ENCODE measurements at regions not wholly inside any gene's neighbourhood (a gene's known extent, or its start where the extent isn't known, plus 50 kb on each side); places are given as distances from the start of the nearest gene placed in this dataset.
"Not testable (repeated sequence)": the region's sequence is repeated elsewhere in the genome, so short reads cannot be mapped to it uniquely, and the experiment has no call there.

DNA sequence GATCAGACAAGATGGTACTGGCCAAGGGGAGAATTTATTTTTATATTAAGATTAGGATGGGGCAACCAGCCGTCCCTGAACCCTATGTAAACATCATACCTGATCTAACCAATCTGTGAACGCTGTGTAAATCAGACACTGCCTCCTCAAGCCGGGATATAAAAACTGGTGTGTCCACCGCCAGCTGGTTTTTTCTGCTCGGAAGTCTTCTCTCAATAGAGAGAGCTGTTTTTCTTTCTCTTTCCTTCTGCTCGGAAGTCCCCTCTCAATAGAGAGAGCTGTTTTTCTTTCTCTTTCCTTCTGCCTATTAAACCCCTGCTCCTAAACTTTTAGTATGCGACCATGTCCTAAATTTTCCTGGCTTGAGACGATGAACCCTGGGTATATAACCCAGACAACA, 615.5 kb upstream of the NUDT12 start:
- DNase-seq (ENCODE audit: extremely low read depth in 1 of 11, low read depth in 9 of 11, low spot score in 4 of 11), result no peak

DNA sequence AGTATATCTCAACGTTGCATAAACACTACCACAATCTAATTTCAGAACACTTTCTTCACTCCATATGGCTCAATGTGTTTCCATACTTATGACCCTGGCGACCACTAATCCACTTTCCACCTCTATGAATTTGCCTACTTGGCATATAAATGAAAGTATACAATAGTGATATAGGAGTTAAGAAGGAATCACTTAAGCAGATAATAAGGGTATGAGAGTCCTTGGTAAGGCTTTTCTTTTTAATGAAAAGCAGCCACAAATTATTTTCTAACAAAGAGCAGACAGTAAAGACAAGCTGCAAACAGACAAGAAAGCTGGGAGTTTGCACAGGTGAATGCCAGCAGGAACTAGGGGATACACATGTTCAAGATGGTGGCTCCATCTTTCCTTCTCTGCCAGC, 615.1 kb upstream of the NUDT12 start:
- no peak for DNase-seq (ENCODE audit: extremely low read depth in 1 of 11, low read depth in 9 of 11, low spot score in 4 of 11)

DNA sequence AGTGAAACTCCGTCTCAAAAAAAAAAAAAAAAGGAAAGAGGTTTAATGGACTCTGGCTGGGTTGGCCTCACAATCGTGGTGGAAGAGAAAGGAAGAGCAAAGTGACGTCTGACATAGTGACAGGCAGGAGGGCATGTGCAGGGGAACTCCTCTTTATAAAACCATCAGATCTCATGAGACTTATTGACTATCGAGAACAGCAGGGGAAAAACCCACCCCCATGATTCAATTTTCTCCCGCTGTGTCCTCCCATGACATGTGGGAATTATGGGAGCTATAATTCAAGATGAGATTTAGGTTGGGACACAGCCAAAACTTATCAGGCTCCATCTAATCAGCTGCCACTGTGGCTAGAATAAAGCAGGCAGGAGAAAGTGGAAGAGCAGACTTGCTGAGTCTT, 610.4 kb upstream of the NUDT12 start:
- DNase-seq (ENCODE audit: extremely low read depth in 1 of 11, low read depth in 9 of 11, low spot score in 4 of 11), result no peak

DNA sequence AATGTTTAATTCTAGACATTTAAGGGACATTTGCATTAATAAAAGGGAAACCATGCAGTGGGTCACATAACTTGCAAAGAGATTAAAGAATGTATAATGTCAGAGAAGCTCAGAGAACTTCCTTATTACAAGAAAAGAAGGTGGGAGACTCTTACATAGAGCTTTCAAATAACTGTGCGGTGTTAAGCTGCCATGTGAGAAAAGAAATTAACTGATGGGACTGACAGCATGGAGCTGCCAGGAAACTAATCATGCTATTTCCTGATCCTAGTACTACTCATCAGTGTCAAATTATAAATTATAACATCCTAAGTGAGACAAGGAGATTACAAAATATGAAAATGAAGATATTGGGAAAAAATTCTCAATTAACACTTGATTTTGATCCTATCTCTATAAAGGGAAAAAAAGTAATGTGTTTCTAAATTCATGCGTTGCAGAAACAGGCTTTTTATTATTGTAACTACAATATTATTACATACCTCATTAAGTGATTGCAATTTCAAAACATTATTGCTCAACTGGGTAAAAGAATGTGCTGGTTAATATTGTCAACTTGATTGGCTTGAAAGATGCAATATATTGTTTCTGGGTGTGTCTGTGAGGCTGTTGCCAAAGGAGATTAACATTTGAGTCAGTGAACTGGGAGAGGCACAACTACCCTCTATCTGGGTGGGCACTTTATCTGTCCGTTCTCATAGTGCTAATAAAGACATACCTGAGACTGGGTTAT, 609.5 kb upstream of the NUDT12 start:
- DNase-seq (ENCODE audit: extremely low read depth in 1 of 11, low read depth in 9 of 11, low spot score in 4 of 11), result no peak

DNA sequence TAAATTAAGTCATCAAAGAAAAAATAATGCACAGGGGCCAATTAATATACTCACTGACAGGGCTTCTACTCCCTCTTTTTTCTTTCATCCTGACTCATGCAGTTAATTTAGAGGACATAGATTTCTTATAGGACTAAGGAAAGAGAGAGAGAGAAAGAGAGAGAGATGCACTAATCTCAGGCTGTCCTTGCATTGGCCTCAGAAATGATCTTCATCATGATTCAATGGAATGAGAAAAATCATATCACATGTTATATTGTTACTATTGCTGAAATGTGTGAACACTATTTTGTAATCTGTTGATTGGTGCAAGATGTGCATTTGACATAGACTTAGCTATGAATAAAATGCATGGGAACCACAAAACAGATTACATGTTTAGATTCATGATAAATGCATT, 608.3 kb upstream of the NUDT12 start:
- DNase-seq (ENCODE audit: extremely low read depth in 1 of 11, low read depth in 9 of 11, low spot score in 4 of 11), result no peak

DNA sequence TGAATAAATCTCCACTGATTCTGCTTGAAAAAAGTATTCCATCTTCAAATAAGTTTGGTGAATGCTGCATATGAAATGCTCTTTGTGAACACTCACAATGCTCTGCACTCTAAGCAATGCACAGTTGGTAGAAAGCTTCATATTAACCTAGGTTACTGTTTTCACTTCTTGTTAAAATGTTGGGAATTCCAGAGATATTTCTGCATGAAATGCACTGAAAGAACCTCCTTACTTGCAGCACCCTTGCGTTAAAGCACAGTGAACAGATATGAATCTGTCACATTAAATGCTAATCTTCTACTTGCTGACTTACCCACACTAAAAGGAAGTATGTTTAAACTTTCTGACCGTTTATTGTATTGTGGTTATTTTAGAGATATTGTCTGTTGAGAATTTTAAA, 584.1 kb upstream of the NUDT12 start:
- DNase-seq (ENCODE audit: extremely low read depth in 1 of 11, low read depth in 9 of 11, low spot score in 4 of 11), result no peak

DNA sequence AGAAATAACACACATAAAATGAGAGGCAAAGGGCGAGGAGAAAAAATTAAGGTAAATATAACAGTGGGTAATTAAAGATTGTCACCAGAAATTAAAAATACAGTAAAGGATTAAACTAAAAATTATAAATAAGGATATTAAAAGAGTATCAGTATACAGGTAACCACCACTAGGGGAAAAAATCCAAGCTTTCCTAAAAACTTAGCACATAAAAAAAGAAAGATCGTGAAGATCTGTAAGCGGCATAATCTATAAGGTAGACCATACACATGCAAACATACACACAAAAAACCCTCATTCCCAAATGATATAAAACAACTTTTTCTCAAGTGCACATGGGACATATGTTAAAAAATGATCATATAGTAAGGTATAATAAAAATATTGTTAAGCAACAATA, 577.3 kb upstream of the NUDT12 start:
- no peak for DNase-seq (ENCODE audit: extremely low read depth in 1 of 11, low read depth in 9 of 11, low spot score in 4 of 11)

DNA sequence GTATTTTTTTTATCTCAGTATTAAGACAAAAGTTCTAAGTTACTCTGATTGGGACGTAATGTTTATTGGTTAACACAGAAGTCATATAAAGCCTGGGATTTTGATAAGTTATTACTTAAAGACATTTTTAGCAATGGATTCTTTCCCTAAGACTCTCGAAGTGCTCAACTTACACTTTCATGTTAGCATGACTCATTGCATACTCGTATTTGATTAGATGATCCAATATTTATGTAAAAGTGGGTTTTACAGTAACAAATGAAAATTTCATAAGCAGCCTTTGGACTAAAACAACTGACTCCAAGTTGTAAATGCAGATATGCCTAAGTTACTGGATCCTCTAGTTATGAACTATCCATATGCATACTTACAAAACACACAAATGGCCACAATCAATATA, 567.7 kb upstream of the NUDT12 start:
- DNase-seq (ENCODE audit: extremely low read depth in 1 of 11, low read depth in 9 of 11, low spot score in 4 of 11), result no peak

DNA sequence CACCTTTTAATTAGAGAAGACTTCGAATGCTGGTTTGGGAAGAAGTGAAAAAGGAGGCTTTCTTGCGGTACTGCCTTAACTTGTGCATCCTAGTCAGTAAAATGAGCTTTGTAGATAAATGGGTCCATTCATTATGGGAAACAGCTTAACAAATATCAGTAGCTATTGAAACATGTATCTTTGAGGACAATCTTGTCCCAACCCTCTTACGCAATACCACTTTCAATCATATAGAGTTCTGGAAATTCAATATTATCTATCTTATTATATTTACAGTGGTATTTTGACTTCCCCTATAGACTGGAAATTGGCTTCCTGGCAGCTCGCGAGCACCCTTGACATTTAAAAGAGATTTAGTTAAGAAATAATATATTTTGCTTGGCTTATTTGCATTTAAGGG, 565.8 kb upstream of the NUDT12 start:
- DNase-seq (ENCODE audit: extremely low read depth in 1 of 11, low read depth in 9 of 11, low spot score in 4 of 11), result no peak

DNA sequence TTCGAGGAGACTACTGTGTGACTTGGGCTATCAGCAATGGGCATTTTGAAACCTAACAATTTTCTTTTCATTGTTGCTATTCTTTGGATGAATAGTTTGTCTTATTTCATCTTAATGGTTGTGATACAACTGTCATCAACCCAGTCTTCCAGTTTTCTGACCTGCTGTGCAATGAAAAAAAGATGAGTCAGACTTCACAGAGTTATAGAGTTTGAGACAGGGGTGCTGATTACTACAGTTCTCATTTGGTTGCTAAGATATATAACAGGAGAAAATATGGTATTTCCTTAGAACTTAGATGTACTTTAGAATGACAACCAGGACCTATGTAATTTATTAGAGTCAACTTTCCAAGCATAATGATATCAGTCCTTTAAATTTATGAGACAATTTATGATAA, 564.4 kb upstream of the NUDT12 start:
- DNase-seq (ENCODE audit: extremely low read depth in 1 of 11, low read depth in 9 of 11, low spot score in 4 of 11), result no peak

DNA sequence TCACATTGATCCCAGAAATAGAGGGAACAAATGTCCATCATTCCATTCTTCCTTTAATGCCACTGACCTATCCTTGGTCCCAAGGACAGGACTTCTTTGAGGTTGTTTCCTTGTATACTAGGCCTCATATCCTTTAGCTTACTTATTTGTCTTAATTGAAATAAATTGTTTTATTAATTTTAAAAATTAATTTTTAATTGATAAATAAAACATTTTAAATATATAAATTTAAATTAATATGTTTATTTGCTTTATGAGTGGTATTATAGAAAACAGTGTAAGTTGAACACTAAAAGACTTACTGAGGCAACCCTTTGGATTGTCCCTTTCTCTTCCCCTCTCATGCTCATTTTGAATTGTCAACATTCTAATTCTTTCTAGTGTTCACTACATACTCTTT, 556.9 kb upstream of the NUDT12 start:
- DNase-seq (ENCODE audit: extremely low read depth in 1 of 11, low read depth in 9 of 11, low spot score in 4 of 11), result no peak

DNA sequence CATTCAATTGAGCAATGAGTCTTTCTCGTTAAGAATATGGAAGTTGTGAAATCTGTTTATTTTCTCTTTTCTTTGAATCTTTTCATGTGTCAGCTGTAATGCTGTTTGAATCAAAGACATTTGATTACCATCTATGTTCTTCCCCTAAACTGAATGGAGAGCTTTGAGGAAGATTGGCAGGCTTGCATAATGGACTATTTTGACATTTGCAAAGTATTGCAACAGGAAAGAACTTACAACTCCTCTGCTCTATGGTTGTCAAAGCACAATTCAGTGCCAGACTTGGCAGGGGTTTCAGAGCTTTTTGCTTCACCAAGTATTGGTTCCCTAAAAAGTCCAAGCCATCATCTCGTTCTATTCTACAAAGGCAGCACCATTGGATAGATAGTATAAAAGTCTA, 549.0 kb upstream of the NUDT12 start:
- DNase-seq (ENCODE audit: extremely low read depth in 1 of 11, low read depth in 9 of 11, low spot score in 4 of 11), result no peak

DNA sequence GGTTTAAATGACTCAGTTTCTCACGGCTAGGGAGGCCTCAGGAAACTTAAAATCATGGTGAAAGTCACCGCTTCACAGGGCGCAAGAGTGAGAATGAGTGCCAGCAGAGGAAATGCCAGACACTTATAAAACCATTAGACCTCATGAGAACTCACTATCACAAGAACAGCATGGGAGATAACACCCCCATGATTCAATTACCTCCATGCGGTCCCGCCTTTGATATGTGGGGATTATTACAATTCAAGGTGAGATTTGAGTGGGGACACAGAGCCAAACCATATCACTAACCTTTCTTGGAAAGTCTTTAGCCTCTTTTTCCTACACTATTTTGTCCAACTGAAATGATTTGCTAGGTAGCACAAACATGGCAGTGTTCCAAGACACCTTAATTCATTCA, 533.9 kb upstream of the NUDT12 start:
- no peak for DNase-seq (ENCODE audit: extremely low read depth in 1 of 11, low read depth in 9 of 11, low spot score in 4 of 11)

DNA sequence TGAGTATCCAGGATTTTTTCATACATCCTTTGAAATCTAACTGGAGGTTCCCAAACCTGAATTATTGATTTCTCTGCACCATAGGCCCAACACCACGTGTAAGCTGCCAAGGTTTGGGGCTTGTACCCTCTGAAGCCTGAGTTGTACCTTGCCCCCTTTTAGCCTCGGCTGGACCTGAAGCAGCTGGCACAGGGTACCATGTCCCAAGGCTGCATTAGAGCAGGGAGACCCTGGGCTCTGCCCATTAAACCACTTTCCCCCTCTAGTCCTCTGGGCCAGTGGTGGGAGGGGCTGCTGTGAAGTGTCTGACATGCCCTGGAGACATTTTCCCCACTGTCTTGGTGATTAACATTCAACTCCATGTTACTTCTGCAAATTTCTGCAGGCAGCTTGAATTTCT, 532.9 kb upstream of the NUDT12 start:
- DNase-seq (ENCODE audit: extremely low read depth in 1 of 11, low read depth in 9 of 11, low spot score in 4 of 11), result no peak

DNA sequence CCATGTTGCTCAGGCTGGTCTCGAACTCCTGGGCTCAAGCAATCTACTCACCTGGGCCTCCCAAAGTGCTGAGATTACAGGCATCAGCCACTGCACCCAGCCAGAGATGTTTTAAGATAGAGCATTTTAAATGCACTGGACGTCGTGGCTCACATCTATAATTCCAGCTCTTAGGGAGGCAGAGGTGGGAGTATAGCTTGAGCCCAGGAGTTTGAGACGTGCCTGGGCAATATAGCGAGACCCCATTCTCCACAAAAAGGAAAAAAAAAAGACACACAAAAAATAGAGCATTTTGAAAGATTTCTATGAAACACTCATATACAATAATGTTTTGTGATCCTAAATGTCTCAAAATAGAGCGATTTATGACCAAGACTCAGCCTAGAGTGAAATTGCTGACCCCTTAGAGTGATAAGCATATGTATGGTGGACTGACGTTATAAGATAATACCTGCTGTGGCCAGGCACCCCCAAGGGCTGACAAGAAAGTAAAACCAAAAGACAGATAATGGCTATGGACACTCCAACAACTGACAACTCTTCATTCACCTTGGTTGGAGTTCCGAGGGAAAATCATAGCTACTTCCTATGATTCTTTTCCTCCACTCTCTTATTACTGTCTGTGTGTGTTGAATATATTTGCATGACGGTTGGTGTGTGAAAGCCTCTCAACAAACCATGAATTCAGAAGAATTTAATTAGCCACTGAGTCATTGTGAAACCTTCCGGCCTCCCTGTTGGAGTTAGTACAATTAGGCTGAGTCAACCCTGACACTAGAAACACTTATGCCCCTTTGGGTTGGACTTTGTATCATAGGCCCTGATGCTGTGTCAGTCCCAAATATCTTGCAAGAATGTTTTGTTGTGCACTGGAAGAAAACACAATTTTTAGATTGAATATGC, 526.5 kb upstream of the NUDT12 start:
- no peak for DNase-seq (ENCODE audit: extremely low read depth in 1 of 11, low read depth in 9 of 11, low spot score in 4 of 11)

DNA sequence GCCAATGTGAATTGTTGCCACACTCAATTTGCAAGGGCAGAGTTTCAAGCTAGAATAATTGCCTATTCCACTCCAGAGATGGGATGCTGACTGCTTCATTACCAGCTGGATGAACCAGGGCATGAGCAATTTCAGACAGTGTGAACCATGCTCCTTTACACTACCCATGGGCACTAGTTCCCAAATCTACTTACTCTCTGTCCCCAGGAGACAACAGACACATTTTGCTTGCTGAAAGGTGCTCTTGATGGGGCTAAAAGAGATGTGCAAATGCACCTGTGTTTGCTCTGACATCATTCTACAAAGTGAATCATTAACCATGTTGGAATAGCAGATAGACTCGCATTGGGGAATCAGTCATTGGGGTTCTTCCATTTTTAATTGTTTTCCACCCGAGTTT, 522.3 kb upstream of the NUDT12 start:
- DNase-seq (ENCODE audit: extremely low read depth in 1 of 11, low read depth in 9 of 11, low spot score in 4 of 11), result no peak

DNA sequence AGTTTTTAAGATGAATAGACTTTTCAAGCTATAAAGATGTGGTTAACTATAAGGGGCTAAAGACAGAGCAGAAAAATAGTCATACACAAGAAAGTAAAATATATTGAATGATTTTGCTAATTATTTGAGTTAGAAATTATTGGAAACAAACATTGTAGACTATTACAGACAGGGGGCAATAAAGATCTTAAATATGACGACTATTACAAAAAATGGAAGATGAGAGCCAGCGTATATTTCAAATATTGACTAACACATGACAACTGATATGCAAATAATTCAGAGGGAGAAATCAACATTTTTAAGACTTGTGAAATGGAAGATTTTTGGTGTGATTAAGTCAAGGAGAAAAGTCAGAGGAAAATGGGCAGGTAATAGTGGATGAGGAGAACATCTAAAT, 520.2 kb upstream of the NUDT12 start:
- DNase-seq (ENCODE audit: extremely low read depth in 1 of 11, low read depth in 9 of 11, low spot score in 4 of 11), result no peak

DNA sequence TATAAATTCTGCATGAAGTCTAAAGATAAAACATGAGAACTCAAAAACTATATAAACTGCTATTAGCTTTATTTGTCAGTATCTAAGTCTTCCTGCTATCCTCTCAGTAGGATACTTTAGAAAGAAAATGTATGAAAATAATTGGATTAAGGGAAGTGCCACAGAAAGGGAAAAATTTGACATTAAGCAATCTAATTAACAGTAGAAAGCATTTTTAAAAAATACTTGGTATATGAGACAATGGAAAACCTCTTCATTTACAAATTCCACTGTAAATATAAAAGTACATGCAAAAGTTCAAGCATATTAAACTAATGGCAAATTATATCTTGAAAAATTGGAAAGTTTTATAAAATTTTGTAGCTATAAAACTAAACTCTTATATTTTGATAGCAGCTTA, 518.6 kb upstream of the NUDT12 start:
- no peak for DNase-seq (ENCODE audit: extremely low read depth in 1 of 11, low read depth in 9 of 11, low spot score in 4 of 11)

DNA sequence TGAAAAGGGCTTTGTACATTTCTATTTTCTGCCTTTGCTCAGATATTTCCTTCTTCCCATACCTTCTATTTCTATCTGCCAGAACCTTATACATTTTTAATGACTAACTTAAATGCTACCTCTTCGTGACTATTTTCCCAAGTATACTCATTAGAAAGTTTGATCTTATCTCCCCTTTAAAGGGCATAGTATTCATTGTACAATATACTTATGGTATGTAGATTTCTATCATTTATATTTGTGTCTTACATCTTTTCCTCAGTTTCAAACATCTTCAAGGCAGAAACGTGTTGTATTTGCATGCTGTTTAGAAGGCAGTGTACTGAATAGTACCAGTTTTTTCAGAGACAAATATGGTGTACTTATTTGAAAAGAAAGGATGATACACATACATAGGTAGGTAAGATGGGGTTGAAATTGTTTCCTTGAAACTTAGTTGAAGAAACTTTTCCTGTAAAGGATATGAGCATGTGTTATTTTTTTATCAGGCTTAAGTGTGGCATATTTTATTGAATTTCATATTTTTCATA, 518.1 kb upstream of the NUDT12 start:
- DNase-seq (ENCODE audit: extremely low read depth in 1 of 11, low read depth in 9 of 11, low spot score in 4 of 11), result no peak

DNA sequence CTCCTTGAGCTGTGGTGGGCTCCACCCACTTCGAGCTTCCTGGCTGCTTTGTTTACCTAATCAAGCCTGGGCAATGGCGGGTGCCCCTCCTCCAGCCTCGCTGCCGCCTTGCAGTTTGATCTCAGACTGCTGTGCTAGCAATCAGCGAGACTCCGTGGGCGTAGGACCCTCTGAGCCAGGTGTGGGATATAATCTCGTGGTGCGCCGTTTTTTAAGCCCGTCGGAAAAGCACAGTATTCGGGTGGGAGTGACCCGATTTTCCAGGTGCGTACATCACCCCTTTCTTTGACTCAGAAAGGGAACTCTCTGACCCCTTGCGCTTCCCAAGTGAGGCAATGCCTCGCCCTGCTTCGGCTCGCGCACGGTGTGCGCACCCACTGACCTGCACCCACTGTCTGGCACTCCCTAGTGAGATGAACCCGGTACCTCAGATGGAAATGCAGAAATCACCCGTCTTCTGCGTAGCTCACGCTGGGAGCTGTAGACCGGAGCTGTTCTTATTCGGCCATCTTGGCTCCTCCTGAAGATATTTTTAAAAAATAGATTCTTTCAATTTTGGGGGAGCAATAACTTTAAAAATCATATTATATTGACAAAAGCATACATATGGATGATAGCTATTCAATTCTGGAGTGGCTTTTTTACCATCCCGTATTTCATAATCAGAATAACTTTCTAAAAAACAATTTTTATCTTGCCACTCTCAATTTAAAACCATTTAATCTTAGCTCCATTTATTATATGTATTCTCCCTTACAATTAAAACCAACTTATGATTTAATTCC, 517.5 kb upstream of the NUDT12 start:
- not testable (repeated sequence) for DNase-seq (ENCODE audit: extremely low read depth in 1 of 11, low read depth in 9 of 11, low spot score in 4 of 11)
